ENCODE measurements at regions not wholly inside any gene's neighbourhood (a gene's known extent, or its start where the extent isn't known, plus 50 kb on each side); places are given as distances from the start of the nearest gene placed in this dataset.

DNA sequence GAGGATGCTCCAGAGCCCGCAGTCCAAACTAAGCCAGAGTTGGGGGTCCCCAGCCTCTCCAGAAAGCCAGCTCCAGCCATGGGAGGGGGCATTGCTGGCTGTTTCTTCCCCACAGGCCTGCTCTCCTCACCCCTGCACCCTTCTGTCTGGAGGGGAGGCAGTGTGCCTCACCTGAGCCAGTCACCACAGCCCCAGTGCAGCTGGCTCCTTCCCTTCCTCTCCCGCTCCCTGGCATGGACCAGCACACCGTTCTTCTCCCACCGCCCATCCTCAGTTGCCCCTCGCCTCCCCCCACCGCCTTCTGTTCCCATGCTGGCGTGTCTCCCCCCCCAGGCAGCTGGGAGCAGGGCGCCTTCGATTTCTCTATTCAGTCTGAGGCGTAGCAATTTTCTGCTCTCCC lies 110.5 kb upstream of the THY1 start:
- no peak overlapping the region for H3K27ac ChIP-seq
- no peak overlapping the region for H3K4me3 ChIP-seq
- no peaks in the 10 kb centered on the region for H3K27me3 ChIP-seq (replicated peaks; ENCODE audit: insufficient read depth)
- TF ChIP-seq POLR2AphosphoS5 (IDR thresholded peaks at IDR 0.05) (no peak), POLR2A (IDR thresholded peaks at IDR 0.05) (no peak)
- TF ChIP-seq, protein P1, sequence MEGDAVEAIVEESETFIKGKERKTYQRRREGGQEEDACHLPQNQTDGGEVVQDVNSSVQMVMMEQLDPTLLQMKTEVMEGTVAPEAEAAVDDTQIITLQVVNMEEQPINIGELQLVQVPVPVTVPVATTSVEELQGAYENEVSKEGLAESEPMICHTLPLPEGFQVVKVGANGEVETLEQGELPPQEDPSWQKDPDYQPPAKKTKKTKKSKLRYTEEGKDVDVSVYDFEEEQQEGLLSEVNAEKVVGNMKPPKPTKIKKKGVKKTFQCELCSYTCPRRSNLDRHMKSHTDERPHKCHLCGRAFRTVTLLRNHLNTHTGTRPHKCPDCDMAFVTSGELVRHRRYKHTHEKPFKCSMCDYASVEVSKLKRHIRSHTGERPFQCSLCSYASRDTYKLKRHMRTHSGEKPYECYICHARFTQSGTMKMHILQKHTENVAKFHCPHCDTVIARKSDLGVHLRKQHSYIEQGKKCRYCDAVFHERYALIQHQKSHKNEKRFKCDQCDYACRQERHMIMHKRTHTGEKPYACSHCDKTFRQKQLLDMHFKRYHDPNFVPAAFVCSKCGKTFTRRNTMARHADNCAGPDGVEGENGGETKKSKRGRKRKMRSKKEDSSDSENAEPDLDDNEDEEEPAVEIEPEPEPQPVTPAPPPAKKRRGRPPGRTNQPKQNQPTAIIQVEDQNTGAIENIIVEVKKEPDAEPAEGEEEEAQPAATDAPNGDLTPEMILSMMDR (IDR thresholded peaks at IDR 0.05) = no peak
- no peak for DNase-seq (ENCODE audit: low spot score)
- intact Hi-C loops (cut with DNase I) = loop anchor here (5.0 kb wide), 1 partner anchor 51 kb away; no protein-coding TSS in a partner anchor
- WGBS = 61% methylated on average over 10 of the region's 10 CpGs
- no peaks in the 10 kb centered on the region for H3K9me3 ChIP-seq
- H3K4me1 ChIP-seq (replicated peaks) = no peaks in the 10 kb centered on the region
- H3K36me3 ChIP-seq = no peaks in the 10 kb centered on the region

DNA sequence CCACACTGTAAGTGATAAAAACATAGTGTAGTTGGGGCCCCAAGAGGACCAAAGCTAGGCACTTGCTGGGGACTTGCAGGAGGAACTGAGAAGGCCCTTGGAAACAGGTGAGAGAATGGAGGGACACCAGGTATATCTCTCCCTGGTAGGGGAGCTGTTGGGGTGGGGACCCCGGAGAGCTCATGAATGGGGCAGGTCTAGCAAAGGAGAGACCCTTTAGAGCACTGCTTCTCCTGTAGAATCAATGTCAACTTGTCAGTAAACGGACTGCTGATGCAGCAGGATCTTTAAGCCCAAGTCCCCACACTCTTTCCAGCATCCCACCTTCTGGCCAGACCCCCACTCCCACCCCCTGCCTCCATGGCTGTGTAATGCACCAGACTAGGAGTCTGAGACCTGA lies 109.6 kb upstream of the THY1 start:
- intact Hi-C loops (cut with DNase I) = loop anchor here (5.0 kb wide), 1 partner anchor 50 kb away; no protein-coding TSS in a partner anchor
- H3K27me3 ChIP-seq (replicated peaks; ENCODE audit: insufficient read depth) = no peaks in the 10 kb centered on the region
- H3K4me3 ChIP-seq = no peak overlapping the region

DNA sequence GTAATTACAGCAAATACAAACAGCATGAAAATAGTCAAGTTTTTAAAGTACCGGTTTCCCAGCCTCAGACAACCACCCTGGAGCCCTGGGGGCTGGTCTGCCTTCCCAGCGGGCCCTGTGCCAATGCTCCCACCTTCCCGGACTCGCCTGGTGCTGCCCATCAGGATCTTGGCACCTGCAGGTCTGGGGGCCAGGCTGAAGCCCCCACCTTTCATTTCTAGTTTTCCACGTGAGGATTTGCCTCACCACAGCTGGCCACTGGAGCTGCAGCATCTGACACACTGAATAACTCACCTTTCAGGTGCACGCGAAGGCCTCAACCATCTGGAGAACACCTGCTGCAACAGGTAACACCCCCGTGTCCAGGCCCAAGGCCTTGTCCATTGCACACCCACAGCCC lies 108.7 kb upstream of the THY1 start:
- DNase-seq (ENCODE audit: low spot score) = no peak
- Histone ChIP-seq H3K36me3 (no peaks in the 10 kb centered on the region), H3K4me3 (no peak overlapping the region), H3K27ac (no peak overlapping the region), H3K27me3 (replicated peaks; ENCODE audit: insufficient read depth) (no peaks in the 10 kb centered on the region), H3K9me3 (no peaks in the 10 kb centered on the region), H3K4me1 (replicated peaks) (no peaks in the 10 kb centered on the region)
- TF ChIP-seq POLR2AphosphoS5 (IDR thresholded peaks at IDR 0.05) = no peak
- TF ChIP-seq, protein P1 (IDR thresholded peaks at IDR 0.05) = no peak
- no peak for TF ChIP-seq POLR2A (IDR thresholded peaks at IDR 0.05)
- intact Hi-C loops (cut with DNase I) = loop anchor here (5.0 kb wide), 1 partner anchor 49 kb away; no protein-coding TSS in a partner anchor
- 55% methylated on average over 8 of the region's 8 CpGs for WGBS

More for the DNA sequence above, 109.6 kb upstream of the THY1 start:
- H3K9me3 ChIP-seq = no peaks in the 10 kb centered on the region
- H3K27ac ChIP-seq = no peak overlapping the region
- WGBS = 100% methylated on average over 2 of the region's 2 CpGs
- no peaks in the 10 kb centered on the region for H3K4me1 ChIP-seq (replicated peaks)
- TF ChIP-seq, protein P1 (IDR thresholded peaks at IDR 0.05) = no peak
- no peak for DNase-seq (ENCODE audit: low spot score)
- H3K36me3 ChIP-seq = no peaks in the 10 kb centered on the region

DNA sequence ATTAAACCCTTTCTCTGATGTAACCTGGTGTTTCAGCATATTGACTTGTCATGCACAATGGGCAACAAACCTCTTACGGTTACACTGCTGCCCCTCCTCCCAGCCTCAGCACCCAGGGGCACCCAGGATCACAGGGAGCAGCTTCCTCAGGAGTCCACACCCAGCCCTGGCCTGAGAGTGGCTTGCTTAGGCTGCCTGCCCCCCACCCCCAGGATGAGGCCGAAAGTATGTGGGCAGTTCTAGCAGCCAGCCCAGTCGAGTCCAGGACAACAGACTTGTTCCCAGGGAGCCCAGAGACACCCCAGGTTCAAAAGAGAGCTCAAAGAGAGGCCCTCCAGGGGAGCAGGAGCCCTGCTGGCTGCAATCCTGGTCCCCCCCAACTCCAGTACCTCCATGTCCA lies 108.1 kb upstream of the THY1 start:
- no peaks in the 10 kb centered on the region for H3K36me3 ChIP-seq
- H3K27ac ChIP-seq = no peak overlapping the region
- no peaks in the 10 kb centered on the region for H3K27me3 ChIP-seq (replicated peaks; ENCODE audit: insufficient read depth)
- H3K4me1 ChIP-seq (replicated peaks) = no peaks in the 10 kb centered on the region
- no peak overlapping the region for H3K4me3 ChIP-seq
- no peaks in the 10 kb centered on the region for H3K9me3 ChIP-seq
- no peak for DNase-seq (ENCODE audit: low spot score)
- TF ChIP-seq POLR2A (IDR thresholded peaks at IDR 0.05) (no peak), POLR2AphosphoS5 (IDR thresholded peaks at IDR 0.05) (no peak)
- TF ChIP-seq, protein P1 (IDR thresholded peaks at IDR 0.05) = no peak
- intact Hi-C loops (cut with DNase I) = loop anchor here (5.0 kb wide), 1 partner anchor 49 kb away; no protein-coding TSS in a partner anchor
- 68% methylated on average over 3 of the region's 3 CpGs for WGBS

DNA sequence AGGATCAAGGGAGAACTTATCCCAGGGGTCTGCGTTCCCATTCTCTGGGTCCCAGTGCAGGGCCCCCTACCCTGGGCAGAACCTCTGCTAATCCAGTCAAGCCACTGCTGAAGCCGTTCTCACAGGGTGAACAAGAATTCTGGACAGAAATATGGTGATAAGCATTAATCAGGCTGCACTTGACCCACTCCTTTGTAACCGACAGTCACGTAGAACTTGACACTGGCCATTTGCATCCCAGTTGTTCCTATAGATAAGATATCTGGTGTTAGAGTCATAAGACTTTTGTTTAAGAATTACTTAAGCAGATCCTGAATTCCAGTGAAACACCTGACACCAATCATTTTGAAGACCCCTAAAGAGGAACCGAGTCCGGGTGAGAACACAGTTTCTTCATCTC lies 107.5 kb upstream of the THY1 start:
- WGBS = 84% methylated on average over 6 of the region's 6 CpGs
- TF ChIP-seq, protein P1 (IDR thresholded peaks at IDR 0.05) = no peak
- TF ChIP-seq POLR2AphosphoS5 (IDR thresholded peaks at IDR 0.05) (no peak), POLR2A (IDR thresholded peaks at IDR 0.05) (no peak)

More for the DNA sequence above, 107.5 kb upstream of the THY1 start:
- Histone ChIP-seq H3K27me3 (replicated peaks; ENCODE audit: insufficient read depth) (no peaks in the 10 kb centered on the region), H3K4me1 (replicated peaks) (no peaks in the 10 kb centered on the region), H3K36me3 (no peaks in the 10 kb centered on the region), H3K9me3 (no peaks in the 10 kb centered on the region), H3K27ac (no peak overlapping the region), H3K4me3 (no peak overlapping the region)
- intact Hi-C loops (cut with DNase I) = loop anchor here (5.0 kb wide), 1 partner anchor 48 kb away; no protein-coding TSS in a partner anchor
- DNase-seq (ENCODE audit: low spot score) = no peak
